ENCODE measurements at regions not wholly inside any gene's neighbourhood (a gene's known extent, or its start where the extent isn't known, plus 50 kb on each side); places are given as distances from the start of the nearest gene placed in this dataset.

DNA sequence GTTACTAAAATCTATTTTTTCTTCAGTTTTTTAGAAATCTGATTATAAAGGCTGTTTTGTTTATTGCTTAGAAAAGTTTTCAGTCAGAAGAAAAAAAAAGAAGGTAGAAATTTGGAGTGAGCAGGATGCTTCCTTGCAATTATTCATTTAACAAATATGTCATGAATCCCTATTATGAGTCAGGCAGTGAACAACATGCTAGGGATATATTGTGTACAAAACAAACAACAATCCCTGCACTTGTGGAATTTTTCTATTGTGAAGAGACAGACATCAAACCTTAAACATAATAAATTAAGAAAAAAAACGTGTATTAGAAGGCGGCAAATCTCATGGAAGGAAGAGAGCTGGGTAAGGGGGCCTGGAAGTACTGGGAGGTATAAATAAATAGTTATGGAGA, 664.1 kb upstream of the CAMK1G start:
- DNase-seq (ENCODE audit: low read depth in 4 of 4, low spot score in 2 of 4), result no peak

DNA sequence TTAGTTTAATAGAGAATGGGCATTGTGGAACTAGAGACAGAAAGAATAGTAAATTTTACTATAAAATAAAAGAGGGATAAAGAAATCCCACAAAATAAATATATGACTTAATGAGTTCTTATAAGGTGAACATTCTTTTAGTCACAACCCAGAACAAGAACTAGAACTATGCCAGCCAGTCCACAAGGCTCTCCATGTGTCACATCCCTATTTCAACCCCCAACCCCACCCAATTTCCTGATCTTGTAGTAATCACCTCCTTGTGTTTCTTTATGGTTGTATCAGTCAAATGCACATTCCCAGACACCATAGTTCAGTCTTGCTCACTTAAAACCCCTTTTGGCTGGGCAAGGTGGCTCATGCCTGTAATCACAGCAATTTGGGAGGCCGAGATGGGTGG, 662.3 kb upstream of the CAMK1G start:
- no peak for DNase-seq (ENCODE audit: low read depth in 4 of 4, low spot score in 2 of 4)

DNA sequence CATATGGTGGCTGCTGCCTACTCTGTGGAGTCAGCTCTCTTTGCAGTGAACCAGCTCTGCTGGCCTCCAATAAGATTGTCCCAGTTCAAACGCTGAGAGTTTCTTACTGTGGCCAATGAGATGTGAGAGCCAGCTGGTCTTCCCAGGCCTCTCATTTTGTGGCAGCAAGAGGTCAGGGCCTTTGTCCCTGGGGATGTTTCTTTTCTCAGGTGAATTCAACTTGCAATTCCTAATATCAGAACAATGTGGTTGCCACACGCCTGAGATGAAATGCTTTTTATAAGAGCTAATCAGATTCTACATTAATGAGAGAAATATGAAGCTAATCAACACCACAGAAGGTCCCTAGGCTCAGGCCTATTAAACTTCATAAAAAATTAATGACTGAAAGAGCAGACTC, 660.1 kb upstream of the CAMK1G start:
- no peak for DNase-seq (ENCODE audit: low read depth in 4 of 4, low spot score in 2 of 4)

DNA sequence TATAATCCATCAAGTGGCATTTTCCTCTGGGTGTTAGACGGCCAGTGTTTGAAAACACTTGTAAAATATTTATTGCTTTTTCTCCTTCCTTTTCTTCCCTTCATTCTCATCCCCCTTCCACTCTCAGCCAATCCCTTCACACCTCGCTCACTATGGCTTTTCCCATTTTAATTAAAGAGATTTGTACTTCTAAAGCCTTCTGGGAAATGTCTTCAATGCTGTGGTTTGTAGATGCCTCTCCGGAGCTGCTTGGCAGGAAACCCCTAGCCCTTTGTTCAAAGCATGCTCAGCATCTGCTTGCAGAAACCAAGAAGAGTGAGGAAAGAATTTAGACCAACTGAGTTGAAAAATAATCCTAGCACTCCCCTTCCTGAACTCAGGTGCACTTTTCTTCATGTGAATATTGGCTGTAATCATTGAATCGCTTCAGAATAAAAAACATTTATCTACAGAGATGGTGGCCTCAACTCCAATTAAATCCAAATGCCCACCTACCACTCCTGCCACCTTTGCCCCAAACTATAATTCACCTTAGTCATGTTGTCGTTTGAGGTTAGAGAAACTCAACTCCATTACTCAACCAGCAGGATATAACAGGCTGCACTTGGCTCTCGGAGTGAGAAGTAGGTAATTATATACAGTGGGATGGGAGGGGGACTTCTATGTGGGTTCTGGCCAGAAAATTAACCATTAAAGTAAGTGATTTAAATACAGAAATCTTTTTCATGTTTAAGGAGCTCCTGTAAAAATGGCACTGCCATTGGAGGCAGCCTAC, 659.4 kb upstream of the CAMK1G start:
- no peak for DNase-seq (ENCODE audit: low read depth in 4 of 4, low spot score in 2 of 4)

DNA sequence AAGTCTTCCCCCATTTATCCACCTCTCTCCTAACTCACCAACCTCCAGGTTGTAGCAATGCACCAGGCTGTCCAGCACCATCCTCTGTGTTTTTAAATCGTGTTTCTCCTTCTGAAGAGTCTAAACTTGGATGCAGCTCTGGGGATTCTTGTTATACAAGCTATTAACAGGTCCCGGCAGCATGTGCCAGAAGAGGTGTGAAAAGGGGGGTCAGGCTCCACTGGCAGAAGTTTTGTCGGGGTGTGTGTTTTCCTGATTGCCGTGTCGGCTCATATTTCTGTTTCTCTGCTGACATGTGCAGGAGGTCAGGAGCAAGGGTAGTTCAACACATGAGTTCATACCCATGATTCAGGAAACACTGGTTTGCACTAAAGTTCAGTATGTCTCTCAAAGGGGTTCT, 658.6 kb upstream of the CAMK1G start:
- no peak for DNase-seq (ENCODE audit: low read depth in 4 of 4, low spot score in 2 of 4)

DNA sequence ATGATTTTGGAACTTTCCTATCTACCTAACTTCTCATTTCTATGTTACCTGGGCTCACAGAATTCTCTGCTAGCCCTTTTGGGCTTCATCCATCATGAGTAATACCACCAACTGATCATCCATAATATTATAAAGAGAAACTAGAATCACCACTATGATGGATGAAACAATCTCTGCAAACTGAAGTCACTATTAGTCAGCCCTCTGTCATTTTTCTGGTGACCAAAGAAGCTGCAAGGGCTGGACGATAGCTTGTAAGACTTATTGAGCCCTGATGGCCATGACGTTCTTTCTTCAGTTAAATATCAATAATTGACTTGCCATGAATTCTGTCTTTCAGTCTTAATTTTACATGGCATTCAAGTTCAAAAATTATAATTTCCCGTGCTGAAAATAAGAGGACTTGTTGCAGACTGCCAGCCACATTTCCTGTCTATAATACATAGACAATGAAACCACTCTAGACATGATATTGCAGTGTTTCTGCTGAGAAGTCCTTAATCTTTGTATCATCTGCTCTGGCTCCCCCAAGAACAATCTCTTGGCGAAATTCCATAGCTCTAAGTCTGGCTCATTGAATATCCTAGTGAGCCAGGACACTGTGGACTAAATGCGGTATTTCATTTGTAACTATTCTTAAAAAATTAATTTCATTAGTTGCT, 655.0 kb upstream of the CAMK1G start:
- DNase-seq (ENCODE audit: low read depth in 4 of 4, low spot score in 2 of 4), result no peak

DNA sequence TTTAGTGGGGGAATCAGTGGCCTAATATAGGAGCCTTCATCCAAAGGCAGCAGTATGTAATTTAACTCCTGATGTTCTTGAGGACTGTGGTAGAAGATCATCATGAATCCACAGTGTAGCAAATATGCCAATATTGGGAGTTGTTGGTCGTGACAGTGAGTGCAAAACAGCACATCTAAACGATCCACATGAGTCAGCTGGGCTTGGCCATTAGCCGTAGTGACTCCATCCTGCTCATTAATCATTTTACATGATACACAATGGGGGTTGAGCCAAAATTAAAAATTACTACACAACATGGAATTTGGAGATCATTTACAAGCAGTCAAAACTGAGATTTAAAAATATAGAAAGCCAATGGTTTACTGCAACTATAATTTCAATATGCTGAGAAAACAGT, 653.9 kb upstream of the CAMK1G start:
- no peak for DNase-seq (ENCODE audit: low read depth in 4 of 4, low spot score in 2 of 4)

DNA sequence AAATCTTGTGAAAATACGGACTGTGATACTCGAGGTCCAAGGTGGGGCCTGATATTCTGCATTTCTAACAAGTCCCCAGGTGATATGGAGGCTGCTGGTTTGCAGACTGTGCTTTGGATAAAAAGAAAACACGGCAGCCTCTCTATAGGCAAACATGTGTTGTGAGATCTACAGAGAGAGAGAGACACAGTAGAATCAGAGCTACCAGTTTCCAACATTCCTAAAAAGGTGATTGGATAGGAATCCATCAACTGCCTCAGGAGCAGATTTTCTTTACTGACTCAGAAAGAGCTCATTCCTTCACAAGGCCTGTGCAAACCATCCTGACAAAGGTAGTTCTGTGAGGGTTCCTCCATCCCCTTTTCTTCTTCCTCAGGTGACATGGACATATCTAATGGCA, 651.6 kb upstream of the CAMK1G start:
- DNase-seq (ENCODE audit: low read depth in 4 of 4, low spot score in 2 of 4), result no peak

DNA sequence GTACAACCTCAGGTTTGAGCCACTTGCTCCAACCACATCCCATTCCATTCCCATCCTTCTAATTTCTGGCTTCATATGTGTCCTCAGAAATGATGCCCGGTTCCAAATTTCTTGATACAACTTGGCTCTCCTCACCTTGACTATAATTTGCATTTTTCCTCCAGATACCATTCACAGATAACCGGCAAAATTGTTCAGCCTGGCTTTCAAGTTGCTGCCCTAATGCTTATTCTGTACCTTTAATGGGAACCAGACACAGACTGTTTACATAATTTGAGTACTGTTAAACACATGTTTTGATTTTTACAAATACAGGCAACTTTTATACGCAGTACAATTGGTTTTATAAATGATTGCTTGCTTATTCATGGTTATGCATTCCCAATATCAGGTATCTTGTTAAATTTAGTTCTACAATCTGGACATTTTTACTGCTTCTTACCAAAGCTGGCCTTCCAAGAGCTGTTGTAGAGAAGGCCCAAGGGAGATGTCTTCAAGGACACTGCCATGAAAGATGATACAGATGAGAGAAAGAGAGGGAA, 649.5 kb upstream of the CAMK1G start:
- DNase-seq (ENCODE audit: low read depth in 4 of 4, low spot score in 2 of 4), result no peak

DNA sequence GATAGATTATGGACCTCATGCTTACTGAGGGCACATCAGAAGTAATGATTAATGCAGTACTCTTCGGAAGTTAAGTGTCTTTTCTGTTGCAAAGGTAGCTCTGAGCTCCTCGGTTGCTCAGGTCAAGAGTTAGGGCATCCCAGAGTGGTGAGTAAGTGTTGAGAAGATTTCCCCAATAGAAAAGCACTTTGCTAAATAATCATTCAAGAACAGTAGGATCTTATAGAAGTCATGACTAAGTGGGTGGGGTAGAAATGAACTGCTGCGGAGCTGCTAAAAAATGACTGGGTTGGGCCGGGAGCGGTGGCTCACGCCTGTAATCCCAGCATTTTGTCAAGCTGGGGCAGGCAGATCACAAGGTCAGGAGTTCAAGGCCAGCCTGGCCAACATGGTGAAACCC, 648.6 kb upstream of the CAMK1G start:
- no peak for DNase-seq (ENCODE audit: low read depth in 4 of 4, low spot score in 2 of 4)

DNA sequence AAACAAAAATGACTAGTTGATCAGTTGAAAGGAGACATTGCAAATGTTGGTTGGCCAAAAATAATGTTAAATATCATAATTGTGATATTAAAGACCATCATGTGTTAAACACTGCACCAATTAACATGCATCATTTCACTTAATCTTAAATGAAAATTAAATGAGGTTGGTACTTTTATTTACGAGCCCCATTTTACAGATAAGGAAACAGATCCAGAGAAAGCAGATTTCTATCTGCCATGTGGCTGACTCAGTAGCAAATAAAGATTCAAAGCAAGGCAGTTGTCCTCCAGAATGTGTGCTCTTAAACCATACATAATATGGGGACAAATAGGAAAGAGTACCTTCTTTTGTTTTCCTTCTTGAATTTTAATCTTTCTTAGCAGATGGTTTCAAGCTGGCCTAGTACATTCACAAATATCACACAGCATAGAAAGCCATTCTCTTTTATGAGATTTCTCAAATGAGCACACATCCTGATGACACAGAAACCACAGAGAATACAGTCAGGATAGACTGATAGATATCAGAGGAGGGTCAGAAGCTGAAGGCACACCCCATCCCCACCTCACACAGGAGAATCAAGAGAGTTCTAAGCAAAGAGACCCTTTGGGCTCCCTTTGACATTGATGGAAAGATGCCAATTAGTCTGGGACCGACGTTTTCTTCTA, 647.9 kb upstream of the CAMK1G start:
- no peak for DNase-seq (ENCODE audit: low read depth in 4 of 4, low spot score in 2 of 4)

DNA sequence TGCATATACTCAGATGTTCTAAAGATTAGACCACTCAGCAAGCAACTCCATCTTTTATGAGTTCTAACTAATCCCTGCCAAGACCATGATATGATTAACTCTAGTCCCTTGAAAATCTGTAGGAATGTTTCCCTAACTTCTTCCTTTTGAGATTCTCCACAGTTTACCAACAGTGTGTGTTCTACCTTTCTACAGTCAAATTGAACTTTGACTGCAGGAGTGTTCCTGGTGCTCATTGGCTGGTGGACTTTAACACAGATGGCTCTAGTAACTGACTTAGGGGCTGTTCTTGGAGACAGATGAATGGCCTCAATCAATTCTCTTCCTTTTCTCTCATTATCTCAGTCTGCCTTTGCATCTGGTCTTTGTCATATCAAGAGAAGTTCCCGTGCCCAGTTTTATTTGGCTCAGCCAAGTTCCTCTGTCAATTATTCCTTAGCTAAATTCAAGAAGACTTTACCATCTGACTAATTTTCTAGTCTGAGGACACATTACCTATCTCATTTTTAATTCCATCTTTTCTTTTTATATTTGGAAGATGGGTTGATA, 643.9 kb upstream of the CAMK1G start:
- DNase-seq (ENCODE audit: low read depth in 4 of 4, low spot score in 2 of 4), result no peak

DNA sequence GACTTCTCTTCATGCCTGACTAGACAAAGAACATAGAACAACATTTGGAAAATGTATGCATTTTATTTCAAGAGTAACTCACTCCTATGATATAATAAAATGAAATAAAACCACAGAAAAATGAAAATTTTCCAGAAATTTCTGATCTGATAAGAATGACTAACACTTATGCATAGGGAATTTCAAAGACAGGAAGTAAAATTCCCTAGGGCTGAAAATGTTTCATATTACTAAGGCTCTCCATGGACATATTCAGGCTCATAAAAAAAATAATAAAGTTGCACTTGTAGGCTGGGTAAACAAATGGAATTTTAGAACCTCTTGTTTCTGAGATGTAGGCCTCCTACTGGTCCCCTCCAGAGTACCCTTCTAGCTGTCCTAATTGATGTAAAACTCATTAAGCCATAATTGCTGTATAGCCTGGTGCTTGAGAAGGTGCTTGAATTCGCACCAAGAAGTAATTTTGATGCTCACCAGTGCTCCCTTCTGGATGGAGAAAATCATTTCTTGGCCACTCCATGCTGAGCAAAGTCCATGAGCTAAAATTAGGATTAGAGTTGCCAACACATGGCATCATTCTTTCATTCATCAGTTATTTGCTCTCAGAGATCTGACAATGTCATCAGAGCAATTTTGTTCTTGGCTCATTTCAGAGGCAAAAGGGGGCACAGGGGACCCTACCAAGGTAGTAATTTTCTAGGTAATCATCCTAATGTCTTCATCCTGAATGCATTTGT, 641.0 kb upstream of the CAMK1G start:
- no peak for DNase-seq (ENCODE audit: low read depth in 4 of 4, low spot score in 2 of 4)

DNA sequence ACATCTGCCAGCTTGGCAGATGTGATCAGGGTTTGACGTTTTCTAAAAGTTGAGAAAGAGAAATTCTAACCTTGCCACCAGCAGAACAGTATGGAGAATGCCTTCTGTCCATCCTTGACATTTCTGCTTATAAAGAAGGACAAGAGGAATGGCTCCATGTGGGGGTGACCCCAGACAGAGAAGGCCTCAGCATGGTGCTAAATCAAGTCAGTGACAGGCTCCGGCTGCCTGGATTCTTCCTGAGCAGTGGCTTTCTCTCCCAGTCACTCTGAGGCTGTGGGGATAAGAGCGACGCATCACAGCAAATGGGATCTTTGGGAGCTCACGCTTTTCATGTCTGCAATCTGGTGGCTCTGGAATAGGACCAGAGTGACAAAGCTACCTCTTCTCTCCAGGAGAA, 640.2 kb upstream of the CAMK1G start:
- no peak for DNase-seq (ENCODE audit: low read depth in 4 of 4, low spot score in 2 of 4)

DNA sequence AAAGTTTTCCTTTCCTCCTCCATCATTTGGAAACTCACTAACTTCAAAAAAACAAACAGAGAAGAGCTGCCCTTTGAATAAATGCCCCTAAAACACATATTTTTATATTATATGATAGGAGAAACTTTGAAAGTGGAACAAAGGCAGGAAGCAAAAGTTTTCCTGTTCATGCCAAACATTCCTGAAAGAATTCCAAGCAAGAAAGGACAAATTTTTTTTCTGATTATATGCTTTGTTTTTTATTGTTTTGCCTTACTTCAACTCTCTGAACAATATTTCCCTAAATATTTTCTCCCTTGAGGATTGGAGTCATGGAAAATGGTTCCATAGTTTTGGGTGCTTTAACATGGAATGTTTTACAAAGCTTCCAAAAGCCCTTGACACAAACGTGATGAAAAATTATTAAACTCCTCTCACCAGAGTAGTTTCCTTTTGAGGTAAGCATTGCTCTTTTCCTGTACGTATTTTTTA, 638.5 kb upstream of the CAMK1G start:
- no peak for DNase-seq (ENCODE audit: low read depth in 4 of 4, low spot score in 2 of 4)

DNA sequence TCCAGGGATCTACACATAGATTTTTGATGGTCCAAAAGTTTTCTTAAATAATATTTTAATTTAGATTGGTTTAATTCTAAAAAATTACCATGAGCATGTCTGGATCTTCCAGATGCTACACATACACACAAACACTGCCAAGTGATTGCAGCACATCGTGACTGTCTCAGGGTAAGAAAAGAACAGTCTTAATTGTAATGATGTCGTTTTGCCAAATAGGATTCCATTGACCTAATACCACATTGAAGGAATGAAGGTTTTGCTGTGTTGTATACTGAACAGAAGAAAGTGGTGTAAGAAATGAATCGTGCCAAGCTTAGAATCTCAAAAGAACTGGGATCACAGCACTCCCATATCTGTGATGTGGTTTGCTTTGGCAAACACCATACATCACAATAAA, 633.3 kb upstream of the CAMK1G start:
- DNase-seq (ENCODE audit: low read depth in 4 of 4, low spot score in 2 of 4), result no peak

DNA sequence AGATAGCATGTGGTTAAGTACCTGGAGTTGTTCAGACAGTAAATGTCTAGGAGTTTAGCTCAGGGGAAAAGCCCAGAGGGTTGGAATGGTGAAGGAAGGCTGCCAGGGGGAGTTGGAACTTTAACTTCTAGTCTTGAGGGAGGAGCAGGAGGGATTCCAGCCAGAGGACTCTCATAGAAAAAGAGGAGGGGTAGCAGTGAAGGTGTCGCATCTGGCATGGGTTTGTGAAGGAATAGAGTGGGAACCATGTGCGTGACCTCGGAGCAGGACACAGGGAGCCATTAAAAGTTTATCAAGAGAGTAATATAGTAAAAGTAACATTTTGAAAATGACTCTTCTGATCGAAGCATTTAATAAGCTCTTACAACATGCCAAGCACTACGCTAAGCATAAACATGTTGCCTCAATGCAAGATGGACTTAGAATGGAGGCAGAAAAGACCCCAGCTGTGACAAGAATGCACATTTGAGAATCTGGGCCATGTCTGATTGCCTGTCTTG, 632.4 kb upstream of the CAMK1G start:
- no peak for DNase-seq (ENCODE audit: low read depth in 4 of 4, low spot score in 2 of 4)

DNA sequence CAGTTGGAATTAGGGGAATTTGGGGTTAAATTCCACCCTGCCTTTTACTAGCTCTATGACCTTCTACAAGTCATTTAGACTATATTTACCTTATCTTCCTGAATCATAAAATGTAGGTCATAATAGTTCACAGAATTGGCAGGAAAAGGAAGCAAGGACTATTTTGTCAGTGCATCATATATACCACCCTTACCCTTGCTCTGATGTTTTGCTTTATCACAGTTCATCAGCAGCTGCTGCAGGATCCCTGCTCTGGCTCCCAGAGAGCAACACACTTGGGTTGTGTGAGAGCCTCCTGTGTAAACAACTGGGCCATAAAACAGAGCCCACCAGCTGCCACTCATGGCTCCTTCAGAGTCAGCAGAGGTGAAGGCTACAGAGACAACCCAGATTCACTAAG, 631.6 kb upstream of the CAMK1G start:
- DNase-seq (ENCODE audit: low read depth in 4 of 4, low spot score in 2 of 4), result no peak

DNA sequence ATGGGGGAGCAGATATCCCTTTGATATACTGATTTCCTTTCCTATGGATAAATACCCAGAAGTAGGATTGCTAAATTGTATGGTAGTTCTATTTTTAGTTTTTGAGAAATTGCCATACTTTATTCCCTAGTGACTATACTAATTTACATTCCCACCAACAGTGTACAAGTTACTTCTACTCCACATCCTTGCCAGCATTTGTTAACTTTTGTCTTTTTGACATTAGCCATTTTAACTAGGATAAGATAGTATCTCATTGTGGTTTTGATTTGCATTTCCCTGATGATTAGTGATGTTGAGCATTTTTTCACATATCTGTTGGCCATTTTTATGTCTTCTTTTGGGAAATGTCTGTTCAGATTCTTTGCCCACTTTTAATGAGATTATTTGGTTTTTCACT, 620.6 kb upstream of the CAMK1G start:
- DNase-seq (ENCODE audit: low read depth in 4 of 4, low spot score in 2 of 4), result no peak

DNA sequence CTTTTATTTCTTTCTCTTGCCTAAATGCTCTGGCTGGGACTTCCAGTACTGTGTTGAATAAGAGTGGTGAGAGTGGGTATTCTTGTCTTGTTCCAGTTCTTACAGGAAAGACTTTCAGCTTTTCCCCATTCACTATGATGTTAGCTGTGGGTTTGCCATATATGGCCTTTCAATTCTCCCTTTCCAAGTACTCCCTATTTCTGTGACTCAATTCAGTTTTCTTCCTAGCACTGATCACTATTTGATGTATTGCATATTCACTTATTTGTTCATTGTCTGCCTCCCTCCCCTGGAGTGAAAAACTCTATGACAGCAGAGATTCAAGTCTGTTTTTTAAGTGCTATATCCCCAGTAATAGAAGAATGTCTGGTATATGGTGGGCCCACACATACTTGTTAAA, 618.2 kb upstream of the CAMK1G start:
- DNase-seq (ENCODE audit: low read depth in 4 of 4, low spot score in 2 of 4), result no peak

Data from left renal cortex interstitium (tissue), 4 donors.